Memory B cell (primary cell): ENCODE measurements at regions not wholly inside any gene's neighbourhood (a gene's known extent, or its start where the extent isn't known, plus 50 kb on each side); places are given as distances from the start of the nearest gene placed in this dataset.

Experiments used
- ATAC-seq: fragments of 150-1000 bp; cut with Tn5 transposase; 2 replicates; pipeline ENCODE4 v1.10.0; 2021; ENCODE audit warnings: low read depth, mild to moderate bottlenecking, moderate library complexity
- DNase-seq, 2 donors: peaks; one replicate each; pipeline ENCODE4 v3.0.0; 2022; ENCODE audit warnings: low spot score in 2 of 2
- H3K27ac Mint-ChIP-seq: one replicate; pipeline ENCODE4 v1.8.0; 2022; ENCODE audit warnings: mild to moderate bottlenecking, moderate library complexity, mixed read lengths
- H3K27me3 Mint-ChIP-seq: one replicate; pipeline ENCODE4 v1.8.0; 2022; ENCODE audit warnings: mixed read lengths
- H3K36me3 Mint-ChIP-seq: one replicate; pipeline ENCODE4 v1.8.0; 2022; ENCODE audit warnings: mild to moderate bottlenecking, mixed read lengths
- H3K4me1 Mint-ChIP-seq: one replicate; pipeline ENCODE4 v1.8.0; 2022; ENCODE audit warnings: mixed read lengths
- H3K4me3 Mint-ChIP-seq: one replicate; pipeline ENCODE4 v1.8.0; 2022; ENCODE audit warnings: mild to moderate bottlenecking, moderate library complexity, mixed read lengths
- H3K9me3 Mint-ChIP-seq: one replicate; pipeline ENCODE4 v1.8.0; 2022; ENCODE audit warnings: mixed read lengths

DNA sequence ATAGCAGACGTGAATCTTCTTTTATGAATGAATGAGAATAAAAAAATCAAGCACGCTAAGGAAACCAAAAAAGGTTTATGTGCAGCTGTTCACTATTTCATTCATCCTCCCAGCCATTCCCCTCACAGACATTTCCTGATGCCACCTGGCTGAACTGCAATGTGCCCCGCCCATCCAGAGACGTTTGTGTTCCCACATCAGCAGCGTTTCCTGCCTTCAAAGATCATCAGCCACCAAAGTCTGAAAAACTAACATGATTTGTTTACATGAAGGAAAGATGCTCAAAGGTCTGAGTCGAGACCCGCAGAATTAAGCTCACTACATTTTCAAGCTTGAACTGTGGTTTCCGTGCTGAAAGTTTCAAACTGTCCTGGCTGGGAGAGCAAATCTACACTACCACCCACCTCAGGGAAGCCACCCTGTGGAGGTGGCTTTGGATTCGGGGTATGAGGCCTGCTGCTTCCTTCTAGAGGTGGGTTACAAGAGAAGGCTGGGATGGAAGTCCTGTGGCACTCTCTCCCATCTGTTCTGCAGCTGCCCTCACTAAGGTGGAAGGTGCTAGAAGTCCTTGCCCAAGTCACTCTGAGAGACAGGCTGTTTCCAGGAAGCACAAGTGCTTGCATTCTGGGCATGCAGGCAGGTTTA lies 201.3 kb upstream of the OSR1 start:
- Mint-ChIP-seq H3K36me3 (no peaks in the 10 kb centered on the region), H3K4me3 (no peak overlapping the region), H3K27me3 (no peaks in the 10 kb centered on the region), H3K4me1 (no peaks in the 10 kb centered on the region), H3K9me3 (no peaks in the 10 kb centered on the region), H3K27ac (no peak overlapping the region)
- no peak for ATAC-seq
- DNase-seq, result no peak

- DNase-seq (no peak), ATAC-seq (no peak)
- Mint-ChIP-seq H3K36me3 (no peaks in the 10 kb centered on the region), H3K27me3 (no peaks in the 10 kb centered on the region), H3K4me3 (no peak overlapping the region), H3K27ac (no peak overlapping the region), H3K4me1 (no peaks in the 10 kb centered on the region), H3K9me3 (no peaks in the 10 kb centered on the region)
Observed at GRCh38 chr2:19556648-19557047, 198.2 kb upstream of the OSR1 start.

- H3K27me3 Mint-ChIP-seq, result peaks cover 4% of the 10 kb centered on the region
- no peaks in the 10 kb centered on the region for H3K4me1 Mint-ChIP-seq
- H3K4me3 Mint-ChIP-seq, result no peak overlapping the region
- no peaks in the 10 kb centered on the region for H3K36me3 Mint-ChIP-seq
- H3K9me3 Mint-ChIP-seq, result no peaks in the 10 kb centered on the region
- ATAC-seq, result no peak
- DNase-seq, result no peak
- no peak overlapping the region for H3K27ac Mint-ChIP-seq
Observed at GRCh38 chr2:19554520-19554919, 196.1 kb upstream of the OSR1 start.

- Mint-ChIP-seq H3K4me1 (no peaks in the 10 kb centered on the region), H3K36me3 (no peaks in the 10 kb centered on the region), H3K9me3 (no peaks in the 10 kb centered on the region), H3K4me3 (no peak overlapping the region), H3K27ac (no peak overlapping the region), H3K27me3 (peaks cover 5% of the 10 kb centered on the region)
- DNase-seq, result no peak
- ATAC-seq, result no peak
Observed at GRCh38 chr2:19552270-19552669, 193.8 kb upstream of the OSR1 start.

DNA sequence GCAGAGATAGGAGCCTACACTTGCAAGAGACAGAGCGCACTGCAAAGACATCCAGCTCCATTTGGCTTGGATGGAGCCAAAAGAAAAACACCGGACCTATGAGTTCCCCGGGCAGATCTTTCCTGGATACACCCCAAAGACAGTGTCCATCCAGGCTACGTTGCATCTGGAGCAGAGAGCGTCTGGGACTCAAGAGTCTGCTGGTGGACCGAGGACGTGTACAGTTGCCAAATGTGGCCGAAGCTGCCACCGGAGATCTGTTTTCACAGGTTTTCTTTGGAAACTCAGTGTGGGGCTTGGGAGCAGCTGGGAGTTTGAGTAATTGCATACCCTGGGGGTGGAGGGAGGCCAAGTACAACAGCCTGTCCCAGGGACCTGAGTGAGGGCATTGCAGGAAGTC lies 192.3 kb upstream of the OSR1 start:
- ATAC-seq, result no peak
- H3K27me3 Mint-ChIP-seq, result peaks cover 5% of the 10 kb centered on the region
- H3K27ac Mint-ChIP-seq, result no peak overlapping the region
- DNase-seq, result no peak
- H3K36me3 Mint-ChIP-seq, result no peaks in the 10 kb centered on the region
- no peaks in the 10 kb centered on the region for H3K4me1 Mint-ChIP-seq
- H3K4me3 Mint-ChIP-seq, result no peak overlapping the region
- no peaks in the 10 kb centered on the region for H3K9me3 Mint-ChIP-seq

DNA sequence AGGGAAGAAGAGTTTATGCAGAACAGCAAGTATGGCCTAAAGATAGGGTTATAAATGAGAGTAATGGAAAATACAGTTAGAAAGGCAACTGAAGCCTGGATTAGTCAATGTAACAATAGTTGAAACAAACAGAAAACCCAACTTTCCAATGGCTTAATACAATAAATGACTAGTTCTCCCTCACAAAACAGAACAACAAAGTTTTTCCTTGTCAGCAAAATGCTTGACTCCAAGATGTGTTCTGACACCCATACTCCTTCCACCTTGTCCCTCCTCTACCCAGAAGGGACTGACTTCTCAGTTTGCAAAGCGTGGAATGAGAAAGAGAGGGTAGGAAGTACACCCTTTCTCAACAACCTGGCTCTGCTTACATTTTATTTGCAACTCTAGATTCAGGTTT lies 191.4 kb upstream of the OSR1 start:
- H3K9me3 Mint-ChIP-seq, result no peaks in the 10 kb centered on the region
- no peaks in the 10 kb centered on the region for H3K4me1 Mint-ChIP-seq
- ATAC-seq (no peak), DNase-seq (no peak)
- H3K36me3 Mint-ChIP-seq, result no peaks in the 10 kb centered on the region
- H3K4me3 Mint-ChIP-seq, result no peak overlapping the region
- H3K27ac Mint-ChIP-seq, result no peak overlapping the region
- H3K27me3 Mint-ChIP-seq, result peaks cover 5% of the 10 kb centered on the region

GRCh38 chr2:19548116-19548515 lies 189.7 kb upstream of the OSR1 start:
- H3K4me3 Mint-ChIP-seq, result no peak overlapping the region
- DNase-seq, result no peak
- ATAC-seq, result no peak
- no peaks in the 10 kb centered on the region for H3K36me3 Mint-ChIP-seq
- H3K27ac Mint-ChIP-seq, result no peak overlapping the region
- H3K9me3 Mint-ChIP-seq, result no peaks in the 10 kb centered on the region
- H3K4me1 Mint-ChIP-seq, result no peaks in the 10 kb centered on the region
- peaks cover 5% of the 10 kb centered on the region for H3K27me3 Mint-ChIP-seq

- no peak for DNase-seq
- H3K4me1 Mint-ChIP-seq, result no peaks in the 10 kb centered on the region
- peaks cover 5% of the 10 kb centered on the region for H3K27me3 Mint-ChIP-seq
Observed at GRCh38 chr2:19547321-19547720, 188.9 kb upstream of the OSR1 start.

GRCh38 chr2:19545507-19545906 lies 187.1 kb upstream of the OSR1 start:
- Mint-ChIP-seq H3K9me3 (no peaks in the 10 kb centered on the region), H3K4me3 (no peak overlapping the region), H3K27me3 (peaks cover 3% of the 10 kb centered on the region), H3K4me1 (no peaks in the 10 kb centered on the region), H3K27ac (no peak overlapping the region), H3K36me3 (no peaks in the 10 kb centered on the region)
- DNase-seq (no peak), ATAC-seq (no peak)

More at GRCh38 chr2:19547321-19547720, 188.9 kb upstream of the OSR1 start:
- Mint-ChIP-seq H3K4me3 (no peak overlapping the region), H3K9me3 (no peaks in the 10 kb centered on the region), H3K27ac (no peak overlapping the region), H3K36me3 (no peaks in the 10 kb centered on the region)
- no peak for ATAC-seq

GRCh38 chr2:19543663-19544383 lies 185.4 kb upstream of the OSR1 start:
- Mint-ChIP-seq H3K36me3 (no peaks in the 10 kb centered on the region), H3K9me3 (no peaks in the 10 kb centered on the region), H3K4me1 (no peaks in the 10 kb centered on the region), H3K27me3 (no peaks in the 10 kb centered on the region), H3K27ac (no peak overlapping the region), H3K4me3 (no peak overlapping the region)
- ATAC-seq (no peak), DNase-seq (no peak)

GRCh38 chr2:19542796-19543662 lies 184.6 kb upstream of the OSR1 start:
- DNase-seq, result no peak
- Mint-ChIP-seq H3K4me3 (no peak overlapping the region), H3K4me1 (no peaks in the 10 kb centered on the region), H3K9me3 (no peaks in the 10 kb centered on the region), H3K36me3 (no peaks in the 10 kb centered on the region), H3K27me3 (no peaks in the 10 kb centered on the region), H3K27ac (no peak overlapping the region)
- no peak for ATAC-seq

- Mint-ChIP-seq H3K27ac (no peak overlapping the region), H3K4me3 (no peak overlapping the region), H3K27me3 (no peaks in the 10 kb centered on the region), H3K36me3 (no peaks in the 10 kb centered on the region), H3K4me1 (no peaks in the 10 kb centered on the region), H3K9me3 (peaks cover 1% of the 10 kb centered on the region)
- ATAC-seq (no peak), DNase-seq (no peak)
Observed at GRCh38 chr2:19541884-19542283, 183.5 kb upstream of the OSR1 start.

DNA sequence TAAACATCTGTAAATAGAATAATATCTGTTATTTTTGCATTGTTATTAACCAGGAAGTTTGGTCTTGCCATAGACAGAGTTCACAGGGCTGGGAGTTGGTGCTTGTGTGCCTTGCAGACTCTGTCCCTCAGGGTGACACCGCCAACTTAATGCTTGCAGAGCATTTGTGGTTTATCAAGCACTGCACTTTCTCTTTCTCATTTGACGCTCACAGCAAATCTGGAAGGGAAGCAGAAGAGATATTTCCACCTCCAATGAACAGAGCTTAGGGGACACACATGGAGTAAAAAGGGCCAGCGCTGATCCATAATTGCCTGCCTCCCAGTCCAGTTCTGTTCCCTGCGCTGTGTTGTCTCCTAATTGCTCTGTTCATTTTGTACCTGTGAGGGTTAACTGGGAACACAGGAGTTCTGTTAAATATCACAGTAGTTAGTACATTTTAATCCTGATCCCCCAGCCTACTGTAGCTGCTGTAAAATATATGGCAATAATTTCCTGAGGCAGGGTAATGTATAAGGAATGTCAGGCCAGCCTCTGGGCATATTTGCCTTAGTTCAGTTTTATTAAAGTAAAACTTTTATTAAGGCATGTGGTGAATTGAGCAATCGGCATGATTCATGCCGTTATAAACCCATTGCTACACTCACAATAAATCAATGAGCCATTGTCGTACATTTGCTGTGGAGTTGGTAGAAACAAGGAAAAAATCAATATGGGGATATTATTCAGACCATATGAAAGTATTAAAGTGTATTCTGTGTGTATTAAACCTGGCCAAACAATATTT lies 182.5 kb upstream of the OSR1 start:
- Mint-ChIP-seq H3K27me3 (no peaks in the 10 kb centered on the region), H3K4me3 (no peak overlapping the region), H3K9me3 (peaks cover 1% of the 10 kb centered on the region), H3K27ac (no peak overlapping the region), H3K36me3 (no peaks in the 10 kb centered on the region), H3K4me1 (no peaks in the 10 kb centered on the region)
- no peak for ATAC-seq
- no peak for DNase-seq
